SKM-1 treated with dmso at 0.1 percent for 144 hours (cell line): ENCODE measurements at regions not wholly inside any gene's neighbourhood (a gene's known extent, or its start where the extent isn't known, plus 50 kb on each side); places are given as distances from the start of the nearest gene placed in this dataset.

Experiments used
- DNase-seq: peaks from one replicate; lab custom pipeline; 2025; ENCODE audit not compliant: unreplicated experiment; lab: John Stamatoyannopoulos, UW

DNA sequence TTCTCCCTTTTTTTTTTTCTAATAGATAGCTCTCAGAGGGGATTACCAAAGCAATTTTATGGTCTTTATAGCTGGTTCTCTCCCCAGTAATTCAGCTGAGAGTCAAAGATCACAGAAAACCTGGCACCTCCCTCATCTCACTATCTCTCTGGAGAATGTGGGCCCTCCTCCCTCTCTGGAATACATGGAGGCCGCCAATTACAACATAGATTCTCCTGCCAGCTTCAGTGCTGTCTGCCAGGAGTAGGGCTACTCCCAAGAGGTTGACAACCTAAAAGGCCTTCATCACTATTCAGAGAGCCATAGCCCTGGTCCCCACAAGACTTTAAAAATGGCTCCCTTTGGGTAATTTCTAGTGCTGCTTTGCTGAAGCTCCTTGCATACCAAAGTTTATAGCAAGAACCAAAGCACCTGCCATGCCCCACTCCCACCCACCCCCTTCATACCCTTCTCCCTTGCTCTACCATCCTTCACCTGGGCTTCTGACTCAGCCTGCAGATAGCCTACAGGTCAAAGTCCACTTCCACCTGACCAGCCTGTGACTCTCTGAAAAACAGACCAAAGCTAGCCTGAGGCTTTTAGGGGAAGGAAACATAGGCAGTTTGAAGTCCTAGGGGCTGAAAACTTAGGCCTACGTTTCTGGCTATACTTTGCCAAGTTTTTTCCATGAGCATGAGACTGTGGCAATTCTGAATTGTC lies 472.3 kb downstream of the TNS1 start:
- no peak for DNase-seq

- no peak for DNase-seq
These were observed 473.5 kb downstream of the TNS1 start for GRCh38 chr2:217529271-217529670.

DNA sequence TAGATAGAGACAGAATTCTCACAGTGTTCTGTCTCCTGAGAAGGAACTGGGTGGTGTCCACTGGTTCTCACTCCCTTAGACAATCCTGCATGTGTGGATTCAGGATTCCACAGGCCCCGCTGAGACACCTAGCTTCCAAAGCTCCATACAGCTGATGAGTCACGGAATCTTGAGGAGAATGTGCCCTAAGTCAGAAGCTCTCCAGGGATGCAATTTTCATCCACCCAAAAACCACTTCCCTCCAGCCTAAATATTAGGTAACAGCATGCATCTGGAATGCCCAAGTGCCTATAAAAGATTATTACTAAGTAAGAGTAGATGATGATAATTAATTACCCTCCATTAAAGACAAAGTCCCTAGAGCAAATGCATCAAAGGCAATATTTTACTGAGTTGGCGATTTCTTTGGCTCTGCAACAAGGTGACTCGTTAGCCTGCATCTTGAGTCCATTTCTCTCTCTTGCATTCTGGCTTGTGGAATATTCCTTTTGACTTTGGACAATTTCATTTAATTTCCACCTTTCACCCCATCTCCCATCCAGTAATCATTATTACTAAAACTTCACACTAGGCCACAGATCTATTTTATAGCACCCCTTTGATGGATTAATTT lies 475.1 kb downstream of the TNS1 start:
- DNase-seq, result no peak

DNA sequence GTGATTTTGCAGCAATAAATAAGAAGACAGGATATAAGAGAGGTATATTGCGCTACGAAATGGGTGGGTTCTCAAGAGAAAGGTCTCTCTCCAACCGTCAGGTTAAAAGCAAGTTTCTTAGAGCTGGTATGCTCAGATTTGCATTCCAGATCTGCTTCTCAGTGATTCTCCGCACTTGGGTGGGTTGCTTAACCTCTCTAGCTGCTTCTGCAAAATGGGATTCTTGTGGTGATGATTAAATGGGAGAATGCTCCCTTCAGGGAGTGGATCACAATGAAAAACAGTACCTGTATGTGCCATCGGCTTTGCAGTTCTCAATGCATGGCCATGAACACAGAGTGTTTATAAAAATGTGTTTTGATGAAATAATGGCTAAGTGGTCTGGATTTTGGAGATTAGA lies 477.7 kb downstream of the TNS1 start:
- DNase-seq, result no peak

GRCh38 chr2:217523286-217523685 lies 479.5 kb downstream of the TNS1 start:
- DNase-seq, result no peak

DNA sequence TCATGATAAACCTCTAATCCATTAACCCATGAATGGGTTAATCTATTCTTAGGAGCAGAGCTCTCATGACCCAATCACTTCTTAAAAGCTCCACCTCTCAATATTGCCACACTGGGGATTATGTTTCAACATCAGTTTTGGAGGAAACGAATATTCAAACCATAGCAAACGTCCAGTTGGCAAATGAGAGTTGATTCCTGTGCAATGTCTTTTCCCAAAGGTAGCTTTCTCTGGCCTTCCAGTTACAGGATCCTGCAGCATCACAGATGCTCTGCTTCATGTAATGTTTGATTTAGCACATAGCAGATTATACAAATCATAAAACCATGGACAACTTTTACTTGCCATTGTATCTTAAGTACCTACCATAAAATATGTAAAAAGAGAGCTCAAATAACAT lies 481.0 kb downstream of the TNS1 start:
- DNase-seq, result peak; percentile 8

DNA sequence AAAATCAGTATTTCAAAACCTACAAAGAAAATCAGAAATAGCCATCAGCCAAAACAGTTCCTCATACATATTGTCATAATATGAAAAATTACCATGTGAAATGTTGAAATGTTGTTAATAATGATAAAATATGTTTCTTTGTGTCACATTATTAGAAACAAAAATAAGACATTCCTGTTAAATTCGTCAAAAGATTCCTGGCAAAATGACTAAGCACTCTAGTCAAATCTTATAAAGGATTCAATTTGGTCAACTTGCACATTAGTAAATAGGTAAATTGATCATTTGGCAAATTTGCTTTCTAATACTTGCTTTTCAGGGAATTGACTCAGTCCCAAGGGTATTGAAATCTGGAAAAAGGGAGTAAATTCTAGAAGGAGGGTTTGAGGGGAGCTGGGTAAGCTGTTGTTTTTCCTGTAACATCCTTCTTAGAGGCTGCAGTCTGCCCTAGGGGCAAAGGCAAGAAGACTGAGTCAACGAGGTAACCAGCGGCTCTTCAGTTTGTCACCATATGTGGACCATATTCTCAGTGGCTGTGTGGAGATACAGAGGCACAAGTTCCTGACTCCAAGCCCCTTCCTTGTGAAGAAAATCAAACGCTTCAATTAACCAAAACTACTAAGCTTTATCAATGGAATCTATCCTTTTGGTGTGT lies 482.3 kb downstream of the TNS1 start:
- no peak for DNase-seq

- DNase-seq, result no peak
These were observed 485.4 kb downstream of the TNS1 start for GRCh38 chr2:217517402-217517801.

DNA sequence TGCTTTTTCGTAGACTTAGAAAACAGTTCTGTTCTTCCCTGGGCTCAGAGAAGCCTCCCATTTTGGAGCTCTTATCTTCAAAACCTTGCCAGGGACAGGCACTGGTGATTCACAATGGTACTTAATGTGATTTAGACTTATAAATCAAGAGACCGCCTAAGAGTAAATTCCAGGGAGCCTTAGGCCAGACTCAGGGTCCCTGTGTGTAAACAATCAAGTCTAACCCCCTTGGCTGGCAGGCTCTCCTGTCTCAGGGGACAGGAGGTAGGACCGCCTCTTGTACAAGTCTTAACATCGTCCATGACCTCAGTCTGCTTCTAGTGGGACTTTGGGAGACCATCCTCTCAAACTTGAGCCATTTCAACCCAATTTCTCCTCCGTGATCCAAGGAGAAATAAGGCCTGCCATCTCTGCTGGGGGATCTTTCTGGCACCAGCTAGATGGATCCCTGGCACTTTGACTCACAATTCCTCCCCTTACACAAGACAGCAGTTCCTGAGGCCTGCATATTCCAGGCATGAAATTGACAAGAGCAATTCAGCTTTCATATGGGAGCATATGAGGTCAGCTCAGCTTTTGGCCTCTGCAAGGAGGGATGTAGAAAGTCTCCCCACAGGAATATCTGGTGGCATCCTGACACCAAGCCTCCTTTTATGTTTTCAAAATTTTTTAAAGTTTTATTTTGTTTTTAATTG lies 487.0 kb downstream of the TNS1 start:
- no peak for DNase-seq

DNA sequence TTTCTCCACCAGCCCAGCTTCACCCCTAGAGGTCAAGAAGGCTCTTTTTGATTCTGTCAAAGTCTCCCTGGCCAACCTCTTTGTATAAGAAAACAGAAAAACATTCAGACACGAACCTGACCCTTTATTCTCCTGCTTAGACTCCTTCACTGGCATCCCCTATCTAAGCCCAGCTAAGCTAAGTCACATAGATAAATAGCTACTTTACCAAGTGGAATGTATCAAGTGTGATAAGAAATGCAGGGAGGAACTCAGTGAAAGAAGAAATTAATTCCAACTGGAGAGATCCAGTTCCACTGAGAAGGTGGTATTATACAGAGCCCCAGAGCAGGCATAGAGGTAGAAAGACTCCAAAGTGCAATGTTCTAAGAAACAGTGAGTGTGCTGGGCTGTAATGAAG lies 489.5 kb downstream of the TNS1 start:
- no peak for DNase-seq

GRCh38 chr2:217512728-217513127 lies 490.1 kb downstream of the TNS1 start:
- DNase-seq, result no peak

- DNase-seq, result no peak
These were observed 490.5 kb downstream of the TNS1 start for GRCh38 chr2:217512259-217512658.

DNA sequence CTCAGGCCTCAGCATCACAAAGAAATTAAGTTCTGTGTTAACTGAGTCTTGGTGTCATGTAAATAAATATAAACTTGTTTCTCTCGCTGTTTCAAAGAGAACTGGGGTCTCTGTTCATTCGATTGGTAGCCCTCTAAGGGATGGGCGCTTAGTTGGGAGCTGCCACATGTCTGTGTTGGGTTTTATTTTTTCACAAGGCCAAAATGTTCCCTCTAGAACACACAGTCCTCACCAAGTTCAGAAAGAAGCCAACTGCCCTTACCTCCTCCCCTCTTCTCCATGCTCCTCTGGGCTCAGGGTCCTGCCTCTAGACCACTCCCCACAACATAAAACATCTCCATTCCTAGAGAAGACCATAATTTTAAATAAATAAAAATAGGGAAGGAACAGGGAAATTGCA lies 490.9 kb downstream of the TNS1 start:
- no peak for DNase-seq

- peak; percentile 71 for DNase-seq
These were observed 492.0 kb downstream of the TNS1 start for GRCh38 chr2:217510771-217511291.

DNA sequence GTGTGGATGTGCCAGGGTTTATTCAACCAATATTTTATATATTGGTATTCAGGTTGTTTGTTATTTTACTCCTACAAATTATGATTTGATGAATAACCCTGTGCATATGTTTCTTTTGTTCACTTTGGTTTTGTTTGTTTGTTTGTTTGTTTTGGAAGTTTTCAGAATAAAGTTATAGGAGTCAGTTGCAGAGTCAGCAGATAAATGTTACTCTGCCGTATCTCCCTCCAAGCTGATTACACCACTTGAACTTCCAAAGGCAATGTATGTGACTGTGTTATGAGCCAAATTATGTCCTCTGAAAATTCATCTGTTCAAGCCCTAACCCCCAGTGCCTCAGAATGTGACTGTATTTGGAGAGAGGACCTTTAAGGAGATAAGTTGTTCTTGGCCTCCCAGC lies 497.5 kb downstream of the TNS1 start:
- no peak for DNase-seq

- no peak for DNase-seq
These were observed 500.9 kb downstream of the TNS1 start for GRCh38 chr2:217501887-217502286.

- no peak for DNase-seq
These were observed 504.9 kb downstream of the TNS1 start for GRCh38 chr2:217497843-217498377.

DNA sequence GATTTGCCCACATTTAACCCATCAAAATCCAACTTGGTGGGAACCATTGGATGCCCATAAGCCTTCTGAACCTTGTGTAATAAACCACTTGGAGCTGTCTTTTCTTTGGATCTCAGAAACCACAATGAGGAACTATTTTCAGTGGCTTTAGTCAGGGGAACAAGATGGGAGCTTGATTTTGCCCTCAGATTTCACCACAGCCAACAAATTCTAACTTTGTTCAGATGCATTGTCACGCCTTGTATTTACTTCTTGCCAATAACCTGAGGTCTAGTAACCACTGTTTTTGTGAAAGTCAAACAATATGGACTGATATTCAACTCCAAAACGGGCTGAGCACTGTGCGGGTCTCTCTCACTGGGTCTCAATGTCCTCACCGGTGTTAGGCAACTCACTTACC lies 508.2 kb downstream of the TNS1 start:
- peak; percentile 42 for DNase-seq

GRCh38 chr2:217491271-217491670 lies 511.5 kb downstream of the TNS1 start:
- DNase-seq, result no peak

GRCh38 chr2:217489145-217489960 lies 513.4 kb downstream of the TNS1 start:
- no peak for DNase-seq

DNA sequence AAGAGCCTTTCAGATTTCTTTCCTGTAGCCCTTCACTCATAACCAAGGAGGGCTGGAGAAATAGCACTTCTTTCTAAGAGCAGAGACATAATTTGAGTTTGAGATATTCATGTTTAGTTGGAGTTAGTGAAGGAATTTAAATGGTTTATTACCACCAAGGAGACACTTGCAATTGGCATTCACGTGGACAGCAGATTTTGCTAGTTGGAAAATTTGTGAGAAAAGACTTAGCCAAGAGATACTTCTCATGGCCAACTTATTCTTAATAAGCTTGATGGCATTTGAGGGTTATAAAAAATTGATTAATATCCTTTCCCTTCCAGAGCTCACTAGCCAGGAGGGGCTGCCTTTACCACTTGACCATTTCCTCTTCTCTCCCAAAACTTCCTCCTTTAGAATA lies 518.7 kb downstream of the TNS1 start:
- DNase-seq, result no peak
